Tibial artery (tissue), 4 donors: ENCODE measurements at regions not wholly inside any gene's neighbourhood (a gene's known extent, or its start where the extent isn't known, plus 50 kb on each side); places are given as distances from the start of the nearest gene placed in this dataset.

Source experiments
- DNase-seq, 2 donors: peaks; one replicate each; pipeline ENCODE4 v3.0.0-alpha.2; 2019
- H3K27ac ChIP-seq, 2 donors: fragments of 200-600 bp; sonication (generic) in 1 of 2; 1 replicate in 1 of 2; 2 replicates in 1 of 2; pipeline ENCODE4 v1.5.1; 2018 to 2019; ENCODE audit warnings: mild to moderate bottlenecking in 1 of 2
- H3K27me3 ChIP-seq, 2 donors: fragments of 200-600 bp; sonication (generic) in 1 of 2; one replicate each; pipeline versions ENCODE4 v1.5.1 to v1.6.0; 2016 to 2019
- H3K36me3 ChIP-seq, 3 donors: fragments of 200-600 bp; sonication (generic) in 2 of 3; one replicate each; pipeline ENCODE4 v1.5.1; 2016 to 2019; ENCODE audit warnings: mild to moderate bottlenecking in 2 of 3
- H3K4me1 ChIP-seq, 4 donors: fragments of 200-600 bp; sonication (generic) in 2 of 4; 1 replicate in 3 of 4; 2 replicates in 1 of 4; pipeline ENCODE4 v1.5.1; 2016 to 2019
- H3K4me3 ChIP-seq, 2 donors: fragments of 200-600 bp; sonication (generic) in 1 of 2; 1 replicate in 1 of 2; 2 replicates in 1 of 2; pipeline ENCODE4 v1.5.1; 2018 to 2019; ENCODE audit warnings: mild to moderate bottlenecking in 2 of 2
- H3K9me3 ChIP-seq, 3 donors: fragments of 200-600 bp; sonication (generic) in 1 of 3; one replicate each; pipeline ENCODE4 v1.5.1; 2016 to 2019
- CTCF ChIP-seq, 2 experiments: fragments of 200-600 bp in 1 of 2; fragments of 450-650 bp in 1 of 2; IDR thresholded peaks; one replicate each; pipeline ENCODE4 v1.5.1; 2017 to 2019; ENCODE audit warnings: antibody characterized with exemption in 2 of 2, mild to moderate bottlenecking in 1 of 2, moderate library complexity in 1 of 2
- intact Hi-C: fragments of 100-400 bp; cut with DNase I; formaldehyde crosslinking; loops from one replicate; pipeline ENCODE4 v1.15.0; 2023; ENCODE audit warnings: low total_unique reads

GRCh38 chr16:6059671-6060070 is 962.1 kb upstream of the EEF2KMT start:
- DNase-seq = no peak
- Histone ChIP-seq H3K9me3 (no peaks in the 10 kb centered on the region), H3K27me3 (no peaks in the 10 kb centered on the region), H3K36me3 (no peaks in the 10 kb centered on the region), H3K4me1 (no peaks in the 10 kb centered on the region), H3K27ac (no peak overlapping the region), H3K4me3 (no peak overlapping the region)
- no peak for TF ChIP-seq CTCF (IDR thresholded peaks at IDR 0.05)
- intact Hi-C loops = no loop called here

- Histone ChIP-seq H3K9me3 (no peaks in the 10 kb centered on the region), H3K4me1 (no peaks in the 10 kb centered on the region), H3K27ac (no peak overlapping the region), H3K27me3 (no peaks in the 10 kb centered on the region), H3K36me3 (no peaks in the 10 kb centered on the region), H3K4me3 (no peak overlapping the region)
- no peak for DNase-seq
- intact Hi-C loops = no loop called here
- TF ChIP-seq CTCF (IDR thresholded peaks at IDR 0.05) = no peak
Measured at GRCh38 chr16:6057821-6058220, 960.2 kb upstream of the EEF2KMT start.

GRCh38 chr16:6048017-6048416 is 950.4 kb upstream of the EEF2KMT start:
- no peak overlapping the region for H3K4me3 ChIP-seq
- no peak for TF ChIP-seq CTCF (IDR thresholded peaks at IDR 0.05)
- DNase-seq = no peak

GRCh38 chr16:6047325-6047724 is 949.7 kb upstream of the EEF2KMT start:
- no peaks in the 10 kb centered on the region for H3K4me1 ChIP-seq
- DNase-seq = no peak
- no peak for TF ChIP-seq CTCF (IDR thresholded peaks at IDR 0.05)
- intact Hi-C loops = no loop called here
- H3K4me3 ChIP-seq = no peak overlapping the region
- H3K36me3 ChIP-seq = no peaks in the 10 kb centered on the region
- no peak overlapping the region for H3K27ac ChIP-seq
- H3K27me3 ChIP-seq = no peaks in the 10 kb centered on the region
- no peaks in the 10 kb centered on the region for H3K9me3 ChIP-seq

More at GRCh38 chr16:6048017-6048416, 950.4 kb upstream of the EEF2KMT start:
- H3K27me3 ChIP-seq = no peaks in the 10 kb centered on the region
- H3K9me3 ChIP-seq = no peaks in the 10 kb centered on the region
- no peaks in the 10 kb centered on the region for H3K36me3 ChIP-seq
- intact Hi-C loops = no loop called here
- H3K4me1 ChIP-seq = no peaks in the 10 kb centered on the region
- no peak overlapping the region for H3K27ac ChIP-seq

GRCh38 chr16:6038941-6039645 is 941.5 kb upstream of the EEF2KMT start:
- no peaks in the 10 kb centered on the region for H3K4me1 ChIP-seq
- H3K36me3 ChIP-seq = no peaks in the 10 kb centered on the region
- no peaks in the 10 kb centered on the region for H3K9me3 ChIP-seq
- DNase-seq = no peak
- no peak overlapping the region for H3K4me3 ChIP-seq
- intact Hi-C loops = no loop called here
- no peak for TF ChIP-seq CTCF (IDR thresholded peaks at IDR 0.05)
- no peak overlapping the region for H3K27ac ChIP-seq
- H3K27me3 ChIP-seq = no peaks in the 10 kb centered on the region

- Histone ChIP-seq H3K9me3 (no peaks in the 10 kb centered on the region), H3K4me3 (no peak overlapping the region), H3K36me3 (no peaks in the 10 kb centered on the region), H3K4me1 (no peaks in the 10 kb centered on the region), H3K27ac (no peak overlapping the region), H3K27me3 (no peaks in the 10 kb centered on the region)
- no peak for TF ChIP-seq CTCF (IDR thresholded peaks at IDR 0.05)
- intact Hi-C loops = no loop called here
- DNase-seq = no peak
Measured at GRCh38 chr16:6035161-6035560, 937.6 kb upstream of the EEF2KMT start.
